HG03060 (cell line): ENCODE measurements at regions not wholly inside any gene's neighbourhood (a gene's known extent, or its start where the extent isn't known, plus 50 kb on each side); places are given as distances from the start of the nearest gene placed in this dataset.

Source experiments
- ATAC-seq: cut with Tn5 transposase; IDR thresholded peaks from one replicate; pipeline ENCODE4 v1.9.1; 2021; ENCODE audit warnings: low read depth, moderate number of reproducible peaks; ENCODE audit not compliant: unreplicated experiment

GRCh38 chr12:14148489-14149270 lies 167.3 kb upstream of the GRIN2B start:
- ATAC-seq = no peak

GRCh38 chr12:14153803-14154202 lies 172.4 kb upstream of the GRIN2B start:
- no peak for ATAC-seq

- no peak for ATAC-seq
Measured at GRCh38 chr12:14156606-14157005, 175.2 kb upstream of the GRIN2B start.

GRCh38 chr12:14157088-14157747 lies 175.8 kb upstream of the GRIN2B start:
- peak; percentile 99 for ATAC-seq

GRCh38 chr12:14164266-14164665 lies 182.9 kb upstream of the GRIN2B start:
- ATAC-seq = no peak

DNA sequence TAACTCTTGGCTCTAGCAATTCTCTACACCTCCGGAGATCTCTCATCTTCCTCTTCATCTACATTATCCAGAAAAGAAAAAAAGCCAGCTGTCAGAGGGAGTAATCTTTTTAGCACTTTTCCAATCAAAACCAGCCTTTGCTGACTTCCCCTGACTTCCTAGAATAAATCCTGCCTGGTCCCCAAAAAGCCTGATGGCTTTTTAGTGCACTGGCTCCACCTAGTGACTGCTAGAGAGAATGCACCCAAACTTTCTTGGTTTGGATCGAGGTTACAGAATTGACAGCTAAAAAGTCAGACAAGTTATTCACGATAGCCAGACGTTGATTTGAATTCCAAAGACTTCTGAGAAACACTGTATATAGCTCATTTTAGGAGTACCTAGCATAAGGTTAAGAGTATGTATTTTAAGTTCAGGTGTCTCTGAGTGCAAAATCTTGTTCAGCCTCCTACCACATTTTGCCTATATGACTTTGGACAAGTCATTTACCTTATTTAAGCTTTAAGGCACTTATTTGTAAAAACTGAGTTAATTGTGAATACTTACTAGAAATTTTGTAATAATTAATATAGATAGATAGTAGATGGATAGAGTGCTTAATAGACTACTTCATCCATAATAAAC lies 185.7 kb upstream of the GRIN2B start:
- ATAC-seq = no peak

DNA sequence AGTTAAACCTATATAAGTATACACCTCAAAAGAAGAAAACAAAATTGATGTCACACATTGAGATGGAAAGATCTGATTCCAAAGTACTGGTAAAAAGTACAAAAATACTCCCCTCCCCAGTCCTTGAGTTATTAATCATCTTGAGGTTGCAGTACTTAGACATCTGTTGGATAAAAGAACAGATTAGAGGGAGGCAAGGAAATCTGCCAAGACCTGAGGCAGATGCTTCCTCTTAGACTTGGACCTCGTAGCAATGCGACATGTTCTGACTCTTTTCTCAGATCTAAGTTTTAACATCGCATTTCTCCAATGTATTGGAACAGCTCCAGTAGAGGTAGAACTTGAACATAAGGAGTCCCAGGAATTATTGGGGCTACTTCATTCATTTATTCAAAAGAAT lies 187.9 kb upstream of the GRIN2B start:
- ATAC-seq = no peak

- ATAC-seq = no peak
Measured at GRCh38 chr12:14171106-14171505, 189.7 kb upstream of the GRIN2B start.

GRCh38 chr12:14175206-14175605 lies 190.3 kb upstream of the ATF7IP start:
- ATAC-seq = no peak

GRCh38 chr12:14185427-14186192 lies 179.9 kb upstream of the ATF7IP start:
- no peak for ATAC-seq

- no peak for ATAC-seq
Measured at GRCh38 chr12:14186193-14186502, 179.3 kb upstream of the ATF7IP start.

- no peak for ATAC-seq
Measured at GRCh38 chr12:14187002-14187401, 178.5 kb upstream of the ATF7IP start.

GRCh38 chr12:14187966-14188365 lies 177.5 kb upstream of the ATF7IP start:
- ATAC-seq = no peak

DNA sequence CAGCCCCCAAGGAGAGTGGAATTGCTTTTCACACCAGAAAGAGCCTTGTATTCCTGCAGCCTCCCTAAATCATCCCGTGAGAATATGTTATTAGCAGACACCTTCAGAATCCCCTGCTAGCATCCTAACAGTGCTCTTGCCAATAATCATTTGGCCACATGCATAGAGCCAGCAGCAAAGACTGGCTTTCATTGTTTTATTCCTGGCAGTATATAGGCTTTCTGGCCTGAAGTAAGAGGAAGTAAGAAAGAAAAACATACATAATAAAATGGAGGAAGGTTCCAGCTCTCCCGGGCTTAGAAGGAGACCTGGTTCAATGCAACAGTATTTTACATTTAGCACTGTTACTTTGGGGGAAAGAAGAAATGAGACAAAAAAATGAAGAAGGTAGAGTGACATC lies 176.7 kb upstream of the ATF7IP start:
- no peak for ATAC-seq

GRCh38 chr12:14190694-14191093 lies 174.8 kb upstream of the ATF7IP start:
- ATAC-seq = no peak

DNA sequence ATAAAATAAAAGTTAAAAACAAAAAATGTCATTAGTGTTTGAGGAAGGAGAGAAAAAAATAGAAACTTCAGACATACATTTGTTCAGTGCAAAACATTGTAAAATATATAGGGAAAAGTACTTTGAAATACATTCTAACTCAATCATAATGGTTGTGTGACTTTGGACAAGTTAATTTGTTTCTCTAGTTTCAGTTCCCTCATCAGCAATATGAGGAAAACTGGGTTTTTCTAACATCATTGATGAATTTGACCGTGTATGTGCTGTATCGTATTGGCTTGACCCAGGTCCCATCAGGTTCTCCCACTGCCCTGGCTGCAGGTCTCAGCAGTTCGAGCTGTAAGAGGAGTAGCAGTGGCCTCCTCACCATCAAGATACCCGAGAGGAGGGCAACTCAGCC lies 173.9 kb upstream of the ATF7IP start:
- ATAC-seq = no peak

DNA sequence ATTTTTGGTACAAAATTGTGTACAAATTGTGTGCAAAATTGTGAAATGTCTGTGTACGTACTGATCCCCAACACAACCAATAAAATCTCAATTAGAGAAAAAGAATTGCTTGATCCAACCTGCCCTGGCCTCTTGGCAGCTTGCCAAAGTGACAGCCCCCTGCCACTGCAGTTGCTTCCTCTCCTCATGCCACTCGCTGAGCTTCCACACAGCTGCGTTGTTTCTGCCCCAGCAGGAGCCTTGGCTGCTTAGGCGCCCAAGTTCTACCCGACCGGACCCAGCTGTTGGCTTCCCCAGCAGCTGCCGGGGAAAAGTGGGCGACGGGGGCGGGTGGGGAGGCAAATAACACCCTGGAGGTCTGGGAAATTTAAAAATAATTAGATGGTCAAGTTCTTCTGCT lies 171.8 kb upstream of the ATF7IP start:
- ATAC-seq = no peak

GRCh38 chr12:14194572-14194971 lies 170.9 kb upstream of the ATF7IP start:
- no peak for ATAC-seq

DNA sequence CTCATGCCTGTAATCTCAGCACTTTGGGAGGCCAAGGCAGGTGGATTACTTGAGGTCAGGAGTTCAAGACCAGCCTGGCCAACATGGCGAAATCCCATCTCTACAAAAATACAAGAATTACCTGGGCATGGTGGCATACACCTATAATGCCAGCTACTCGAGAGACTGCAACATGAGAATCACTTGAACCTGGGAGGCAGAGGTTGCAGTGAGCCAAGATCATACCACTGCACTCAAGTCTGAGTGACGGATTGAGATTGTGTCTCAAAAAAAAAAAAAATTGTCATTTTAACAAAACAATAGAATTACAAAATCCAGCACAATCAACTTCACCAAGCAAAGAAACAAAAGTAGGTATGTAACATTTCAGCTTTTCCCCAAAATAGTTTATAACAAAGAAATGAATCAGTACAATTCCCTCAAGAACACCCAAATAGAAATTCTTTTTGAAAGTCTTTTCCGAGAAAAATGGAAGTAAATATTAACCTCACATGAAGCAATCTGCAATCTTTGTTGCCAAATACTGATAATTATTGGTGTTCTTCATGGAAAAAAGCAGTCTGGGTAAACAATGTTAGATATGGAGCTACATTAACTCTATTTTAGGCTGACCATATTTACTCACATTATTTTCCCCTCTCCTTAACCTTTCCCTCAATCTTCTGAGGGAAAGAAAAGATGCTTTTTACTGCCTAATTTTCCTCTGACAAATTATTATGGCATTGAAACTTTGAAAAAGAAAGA lies 165.9 kb upstream of the ATF7IP start:
- ATAC-seq = no peak

DNA sequence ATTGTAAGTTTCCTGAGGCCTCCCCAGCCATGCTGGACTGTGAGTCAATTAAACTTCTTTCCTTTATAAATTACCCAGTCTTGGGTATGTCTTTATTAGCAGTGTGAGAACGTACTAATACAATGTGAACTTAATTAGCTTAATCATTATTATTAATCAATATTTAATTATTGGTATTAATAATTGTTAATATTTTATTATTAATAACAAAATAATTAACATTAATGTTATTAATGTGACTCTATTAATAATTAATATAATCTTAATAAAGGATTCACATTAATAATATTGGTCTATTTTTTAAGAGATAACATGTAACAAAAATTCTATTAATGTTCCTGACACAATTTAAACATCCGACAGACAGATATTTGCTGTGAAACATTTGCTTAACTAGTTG lies 164.9 kb upstream of the ATF7IP start:
- no peak for ATAC-seq

GRCh38 chr12:14201291-14201690 lies 164.2 kb upstream of the ATF7IP start:
- no peak for ATAC-seq
